Mucosa of rectum (tissue), 2 donors: ENCODE measurements at regions not wholly inside any gene's neighbourhood (a gene's known extent, or its start where the extent isn't known, plus 50 kb on each side); places are given as distances from the start of the nearest gene placed in this dataset.

Source experiments
- H3K27ac ChIP-seq, 2 donors: one replicate each; pipeline ENCODE4 v1.7.0; 2013; ENCODE audit warnings: inconsistent platforms in 2 of 2, low read depth in 2 of 2, low read length in 2 of 2
- H3K27me3 ChIP-seq, 2 donors: one replicate each; pipeline ENCODE4 v1.7.0; 2013; ENCODE audit warnings: low read length in 2 of 2; ENCODE audit not compliant: control insufficient read depth in 2 of 2, insufficient read depth in 2 of 2
- H3K36me3 ChIP-seq, 2 donors: one replicate each; pipeline ENCODE4 v1.7.0; 2013; ENCODE audit warnings: low read length in 2 of 2; ENCODE audit not compliant: control insufficient read depth in 2 of 2, insufficient read depth in 2 of 2
- H3K4me1 ChIP-seq, 2 donors: one replicate each; pipeline ENCODE4 v1.7.0; 2013; ENCODE audit warnings: low read length in 2 of 2, mild to moderate bottlenecking in 1 of 2; ENCODE audit not compliant: control insufficient read depth in 2 of 2, insufficient read depth in 2 of 2
- H3K4me3 ChIP-seq, 2 donors: one replicate each; pipeline ENCODE4 v1.7.0; 2013; ENCODE audit warnings: low read length in 2 of 2
- H3K9ac ChIP-seq, 2 donors: one replicate each; pipeline ENCODE4 v1.7.0; 2013; ENCODE audit warnings: low read length in 2 of 2, low read depth in 1 of 2, mild to moderate bottlenecking in 1 of 2
- H3K9me3 ChIP-seq, 2 donors: one replicate each; pipeline ENCODE4 v1.7.0; 2013; ENCODE audit warnings: low read length in 2 of 2; ENCODE audit not compliant: control insufficient read depth in 2 of 2
- donor health status: healthy.
- donor health status: Normal muscosa, but diverticular disease.

- Histone ChIP-seq H3K9me3 (no peaks in the 10 kb centered on the region), H3K4me3 (no peak overlapping the region), H3K27me3 (no peaks in the 10 kb centered on the region), H3K9ac (no peak overlapping the region), H3K36me3 (no peaks in the 10 kb centered on the region), H3K4me1 (peaks cover 5 to 12% of the 10 kb centered on the region in 2 donors), H3K27ac (no peak overlapping the region)
Measured at GRCh38 chr5:145587308-145587672, 247.9 kb downstream of the PRELID2 start.

DNA sequence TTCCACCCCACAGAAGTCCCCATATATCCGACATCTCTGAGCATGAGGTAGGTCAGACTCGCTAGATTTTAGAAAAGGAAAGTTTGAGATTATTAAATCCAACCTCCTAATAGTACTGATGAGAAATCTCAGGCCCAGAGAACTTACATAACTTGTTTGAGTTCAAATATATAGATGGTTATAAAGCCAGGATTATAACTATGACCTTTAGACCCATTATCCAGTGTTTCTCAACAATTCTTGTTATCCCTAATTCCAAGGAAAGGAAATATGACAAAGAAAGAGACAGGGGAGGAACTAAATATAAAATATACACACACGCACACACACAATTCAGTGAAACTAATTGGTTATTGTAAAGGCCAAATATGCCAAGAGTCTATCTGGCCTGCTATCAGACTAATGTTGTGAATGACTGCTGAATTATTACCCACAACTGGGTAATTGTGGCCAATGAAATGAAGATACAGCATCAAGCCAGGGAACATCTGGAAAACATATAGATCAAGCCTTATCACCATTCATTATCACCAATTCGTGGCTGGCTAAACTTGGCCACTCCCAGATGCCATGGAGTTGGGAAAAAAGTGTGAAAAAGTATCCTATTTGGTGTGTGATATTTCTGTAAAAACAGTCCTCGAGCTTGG is 248.4 kb downstream of the PRELID2 start:
- H3K9ac ChIP-seq: no peak overlapping the region
- no peaks in the 10 kb centered on the region for H3K36me3 ChIP-seq
- H3K27me3 ChIP-seq: no peaks in the 10 kb centered on the region
- H3K27ac ChIP-seq: no peak overlapping the region
- H3K4me3 ChIP-seq: no peak overlapping the region
- H3K4me1 ChIP-seq: peaks cover 5 to 12% of the 10 kb centered on the region in 2 donors
- H3K9me3 ChIP-seq: no peaks in the 10 kb centered on the region

DNA sequence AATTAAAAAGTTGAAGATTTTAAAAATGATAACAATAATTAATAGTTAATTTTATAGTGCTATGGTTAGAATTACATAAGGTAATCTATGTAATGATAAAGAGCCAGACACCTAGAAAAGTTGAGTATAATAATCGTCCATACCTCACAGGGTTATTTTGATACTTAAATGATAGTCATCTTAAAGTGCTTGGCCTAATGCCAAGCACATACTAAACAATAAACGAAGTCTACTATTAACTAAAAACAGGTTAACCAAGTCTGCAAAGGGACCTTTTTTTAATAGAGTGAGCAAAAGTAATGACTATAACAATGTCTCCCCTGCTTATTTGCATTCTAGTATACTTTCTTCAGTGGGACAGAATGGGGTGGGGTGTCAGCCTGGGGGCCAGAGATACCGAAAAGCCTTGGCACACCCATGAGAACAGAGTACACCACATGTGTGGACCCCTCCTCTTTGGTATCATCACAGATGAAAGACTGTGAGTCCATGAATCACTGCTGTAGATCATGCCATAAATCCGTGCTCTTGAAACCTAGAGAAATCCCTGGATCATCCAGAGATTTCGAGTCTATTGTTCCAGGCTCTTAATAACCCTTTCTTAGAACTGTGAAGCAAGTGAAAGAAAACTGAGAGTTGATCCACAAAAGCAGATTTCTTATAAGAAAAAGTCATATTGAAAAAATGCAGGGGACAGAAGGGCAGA is 249.5 kb downstream of the PRELID2 start:
- Histone ChIP-seq H3K9ac (no peak overlapping the region), H3K27me3 (no peaks in the 10 kb centered on the region), H3K9me3 (peaks cover 0 to 5% of the 10 kb centered on the region in 2 donors), H3K4me1 (peaks cover 5 to 12% of the 10 kb centered on the region in 2 donors), H3K27ac (no peak overlapping the region), H3K4me3 (no peak overlapping the region), H3K36me3 (no peaks in the 10 kb centered on the region)

DNA sequence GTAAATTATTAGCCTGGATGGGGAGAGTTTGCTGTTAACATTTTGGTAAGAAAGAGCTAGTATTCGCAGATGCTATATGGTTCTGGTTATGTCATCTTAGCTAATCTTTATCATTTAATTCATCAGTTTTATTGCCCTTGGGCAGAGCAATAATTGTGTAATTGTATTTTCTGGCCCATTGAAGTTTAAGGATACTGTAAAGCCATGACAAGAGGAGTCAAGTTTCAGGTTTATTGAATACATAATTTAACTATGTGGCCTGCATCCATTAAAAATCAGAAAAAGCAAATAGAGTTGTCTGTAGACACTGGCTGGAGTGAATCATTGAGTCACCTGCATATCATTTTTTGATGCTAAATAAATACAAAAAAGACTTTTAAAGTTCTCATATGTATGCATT is 255.8 kb downstream of the PRELID2 start:
- Histone ChIP-seq H3K4me1 (no peaks in the 10 kb centered on the region), H3K9me3 (peaks cover 3 to 5% of the 10 kb centered on the region in 2 donors), H3K4me3 (no peak overlapping the region), H3K36me3 (no peaks in the 10 kb centered on the region), H3K9ac (no peak overlapping the region), H3K27ac (no peak overlapping the region), H3K27me3 (no peaks in the 10 kb centered on the region)

- H3K27ac ChIP-seq: no peak overlapping the region
- H3K27me3 ChIP-seq: no peaks in the 10 kb centered on the region
- H3K9ac ChIP-seq: no peak overlapping the region
- H3K4me1 ChIP-seq: no peaks in the 10 kb centered on the region
- H3K9me3 ChIP-seq: peaks cover 0 to 3% of the 10 kb centered on the region in 2 donors
- H3K36me3 ChIP-seq: no peaks in the 10 kb centered on the region
- H3K4me3 ChIP-seq: no peak overlapping the region
Measured at GRCh38 chr5:145574889-145575573, 260.1 kb downstream of the PRELID2 start.

DNA sequence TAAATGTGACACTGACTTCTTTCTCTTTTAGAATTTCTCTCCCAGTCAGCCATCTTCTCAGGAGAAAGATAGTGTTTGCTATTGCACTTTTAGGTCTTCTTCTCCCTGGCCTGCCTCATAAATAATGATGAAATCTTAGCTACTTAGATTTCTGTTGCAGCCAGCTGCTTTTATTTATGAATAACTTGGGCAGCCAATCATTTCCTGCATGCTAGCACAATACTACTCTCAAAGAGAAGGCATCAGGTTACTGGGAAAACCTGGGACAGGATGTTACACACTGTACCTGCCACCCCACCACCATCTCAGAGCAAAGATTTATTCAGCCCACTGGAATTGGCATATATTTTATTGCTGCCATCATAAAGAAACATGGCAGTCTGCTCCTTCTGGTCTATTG is 266.6 kb downstream of the PRELID2 start:
- Histone ChIP-seq H3K4me3 (no peak overlapping the region), H3K27ac (no peak overlapping the region), H3K9ac (no peak overlapping the region), H3K4me1 (no peaks in the 10 kb centered on the region), H3K36me3 (no peaks in the 10 kb centered on the region), H3K27me3 (no peaks in the 10 kb centered on the region), H3K9me3 (no peaks in the 10 kb centered on the region)

DNA sequence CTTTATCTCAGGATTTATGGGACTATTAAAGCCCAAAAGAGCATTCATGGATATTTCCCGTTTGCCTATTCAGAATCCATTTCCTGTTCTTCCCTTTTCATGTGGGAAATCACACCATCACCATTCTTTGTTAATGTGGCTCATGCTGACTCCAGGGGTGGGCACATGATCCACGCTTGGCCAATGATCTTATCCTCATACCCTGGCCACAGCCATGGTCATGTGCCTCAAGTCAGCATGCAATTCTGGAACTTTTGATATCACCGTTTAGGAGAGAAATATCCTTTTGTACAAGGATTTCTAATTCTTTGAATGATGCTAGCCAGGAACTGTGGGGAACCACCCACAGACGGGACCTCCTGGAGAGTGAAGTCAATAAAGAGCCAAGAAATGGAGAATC is 272.2 kb downstream of the PRELID2 start:
- Histone ChIP-seq H3K4me1 (no peaks in the 10 kb centered on the region), H3K4me3 (no peak overlapping the region), H3K9me3 (no peaks in the 10 kb centered on the region), H3K9ac (no peak overlapping the region), H3K27ac (no peak overlapping the region), H3K27me3 (no peaks in the 10 kb centered on the region), H3K36me3 (no peaks in the 10 kb centered on the region)

DNA sequence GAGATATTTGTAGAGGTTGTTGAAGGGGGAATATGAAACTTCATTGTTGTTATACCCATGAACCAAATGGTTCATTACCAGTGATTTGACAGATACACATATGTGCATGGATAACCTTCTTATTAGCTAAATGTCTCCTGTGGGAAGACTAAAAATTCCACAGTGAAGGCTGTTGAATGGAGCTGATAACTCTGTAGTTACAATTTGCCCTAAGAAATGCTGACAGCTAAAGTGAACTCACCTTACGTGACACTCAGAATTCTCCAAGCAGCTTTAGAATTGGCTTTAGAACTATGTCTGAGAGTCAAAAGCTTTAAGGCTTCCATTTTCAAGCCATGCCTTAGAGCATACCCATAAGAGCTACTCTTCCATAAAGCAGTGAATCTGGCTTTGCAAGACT is 276.9 kb downstream of the PRELID2 start:
- H3K9me3 ChIP-seq: no peaks in the 10 kb centered on the region
- no peak overlapping the region for H3K9ac ChIP-seq
- no peaks in the 10 kb centered on the region for H3K36me3 ChIP-seq
- no peak overlapping the region for H3K4me3 ChIP-seq
- H3K4me1 ChIP-seq: no peaks in the 10 kb centered on the region
- H3K27me3 ChIP-seq: no peaks in the 10 kb centered on the region
- no peak overlapping the region for H3K27ac ChIP-seq

DNA sequence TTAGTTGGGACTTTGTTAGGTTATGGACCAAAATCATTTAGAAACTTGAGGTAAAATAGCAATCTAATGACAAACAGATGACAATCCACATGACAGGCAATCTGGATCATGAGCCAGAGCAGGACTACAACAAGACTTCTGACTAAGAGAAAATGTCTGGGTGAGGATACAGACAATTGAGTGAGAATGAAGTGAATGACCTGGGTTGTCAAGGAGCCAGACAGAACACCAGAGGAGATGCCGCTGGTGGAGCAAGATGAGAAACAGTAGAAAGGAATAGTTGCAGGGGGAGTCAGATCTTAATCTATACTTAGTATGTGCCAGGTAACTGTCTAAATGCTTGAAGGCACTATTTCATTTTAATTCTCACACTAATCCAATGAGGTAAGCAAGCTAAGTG is 277.8 kb downstream of the PRELID2 start:
- Histone ChIP-seq H3K36me3 (no peaks in the 10 kb centered on the region), H3K9me3 (no peaks in the 10 kb centered on the region), H3K9ac (no peak overlapping the region), H3K27ac (no peak overlapping the region), H3K4me3 (no peak overlapping the region), H3K4me1 (no peaks in the 10 kb centered on the region), H3K27me3 (no peaks in the 10 kb centered on the region)

DNA sequence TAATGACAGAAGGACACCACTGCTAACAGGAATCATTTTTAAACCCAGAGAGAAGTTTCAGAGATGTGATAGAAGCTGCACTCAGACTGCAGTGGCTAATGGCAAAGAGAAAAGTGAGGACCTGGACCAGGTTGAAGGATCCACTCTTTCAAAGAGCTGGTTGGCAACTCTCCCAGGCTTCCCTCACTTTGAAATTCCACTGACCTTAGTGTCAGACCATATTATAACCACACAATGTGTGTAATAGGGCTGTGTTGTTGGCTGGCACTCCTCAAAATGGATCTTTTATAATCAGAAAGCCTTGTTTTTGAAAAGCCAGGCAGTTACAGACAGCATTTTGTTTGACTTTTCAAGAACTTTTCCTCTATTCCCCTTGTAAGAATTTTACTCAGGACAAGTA is 280.7 kb downstream of the PRELID2 start:
- H3K27ac ChIP-seq: no peak overlapping the region
- H3K9ac ChIP-seq: no peak overlapping the region
- no peaks in the 10 kb centered on the region for H3K4me1 ChIP-seq
- H3K4me3 ChIP-seq: no peak overlapping the region
- H3K27me3 ChIP-seq: no peaks in the 10 kb centered on the region
- H3K9me3 ChIP-seq: no peaks in the 10 kb centered on the region
- no peaks in the 10 kb centered on the region for H3K36me3 ChIP-seq
